ENCODE measurements at regions not wholly inside any gene's neighbourhood (a gene's known extent, or its start where the extent isn't known, plus 50 kb on each side); places are given as distances from the start of the nearest gene placed in this dataset.

DNA sequence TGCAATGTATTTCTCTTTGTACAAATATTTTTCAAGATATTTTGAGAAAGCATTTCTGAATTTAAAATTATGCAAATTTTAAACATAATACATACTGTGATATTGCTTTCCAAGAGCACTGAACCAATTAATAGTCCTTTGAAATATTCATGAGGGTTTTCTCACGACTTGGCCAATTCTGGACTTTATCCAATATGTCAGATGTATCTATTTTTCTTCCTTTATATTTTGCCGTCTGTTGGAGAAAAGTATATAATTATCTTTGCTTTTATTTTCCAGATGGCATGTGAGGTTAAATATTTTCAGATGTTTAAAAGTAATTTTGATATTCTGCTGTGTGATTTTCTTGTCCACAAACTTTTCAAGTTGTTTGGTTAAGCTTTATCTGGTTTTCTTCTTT is 378.9 kb downstream of the SLCO4C1 start:
- Mint-ChIP-seq H3K36me3 (ENCODE audit: low read depth) (no peaks in the 10 kb centered on the region), H3K9me3 (ENCODE audit: low read depth) (peaks cover 3% of the 10 kb centered on the region), H3K4me3 (no peak overlapping the region), H3K4me1 (no peaks in the 10 kb centered on the region), H3K27ac (no peak overlapping the region), H3K27me3 (no peaks in the 10 kb centered on the region)
- POLR2A ChIA-PET, result no interaction called here
- CTCF ChIA-PET, result no interaction called here
- ATAC-seq (no peak), DNase-seq (no peak)
- intact Hi-C loops (cut with DNase I, micrococcal nuclease), result no loop called here

- Mint-ChIP-seq H3K4me1 (no peaks in the 10 kb centered on the region), H3K36me3 (ENCODE audit: low read depth) (no peaks in the 10 kb centered on the region), H3K9me3 (ENCODE audit: low read depth) (peaks cover 3% of the 10 kb centered on the region), H3K27ac (no peak overlapping the region), H3K27me3 (no peaks in the 10 kb centered on the region), H3K4me3 (no peak overlapping the region)
- intact Hi-C loops (cut with DNase I, micrococcal nuclease), result no loop called here
- ATAC-seq (no peak), DNase-seq (no peak)
- ChIA-PET POLR2A (no interaction called here), CTCF (no interaction called here)
Observed at GRCh38 chr5:101915554-101915953, 380.5 kb downstream of the SLCO4C1 start.

DNA sequence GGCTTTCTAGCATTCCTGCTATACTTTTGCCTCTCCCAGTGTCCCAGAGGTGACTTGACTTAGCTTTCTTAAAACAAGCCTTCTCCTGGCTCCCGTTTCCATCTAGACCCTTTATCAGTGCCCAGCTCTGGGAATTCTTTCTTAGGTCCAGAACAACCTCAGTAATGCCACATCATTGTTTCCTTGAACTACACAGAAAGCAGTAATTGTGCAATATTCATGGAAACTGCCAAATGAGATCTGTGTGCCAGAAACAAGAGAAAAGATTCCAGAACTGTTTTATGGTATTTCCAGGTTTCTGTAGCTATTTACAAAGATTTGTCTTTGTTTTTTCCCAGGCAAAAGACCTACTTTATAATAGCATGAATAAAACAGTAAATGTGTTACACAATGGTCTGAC is 391.3 kb downstream of the SLCO4C1 start:
- Mint-ChIP-seq H3K4me3 (no peak overlapping the region), H3K27me3 (no peaks in the 10 kb centered on the region), H3K36me3 (ENCODE audit: low read depth) (no peaks in the 10 kb centered on the region), H3K4me1 (no peaks in the 10 kb centered on the region), H3K27ac (no peak overlapping the region), H3K9me3 (ENCODE audit: low read depth) (no peaks in the 10 kb centered on the region)
- no peak for DNase-seq
- ATAC-seq, result no peak
- intact Hi-C loops (cut with DNase I, micrococcal nuclease), result no loop called here
- POLR2A ChIA-PET, result no interaction called here
- CTCF ChIA-PET, result no interaction called here

GRCh38 chr5:101897914-101898313 is 398.2 kb downstream of the SLCO4C1 start:
- no peak overlapping the region for H3K4me3 Mint-ChIP-seq
- ATAC-seq (no peak), DNase-seq (no peak)
- POLR2A ChIA-PET, result no interaction called here
- no peak overlapping the region for H3K27ac Mint-ChIP-seq
- H3K36me3 Mint-ChIP-seq (ENCODE audit: low read depth), result no peaks in the 10 kb centered on the region
- CTCF ChIA-PET, result interaction anchor here (0.6 kb wide), 1 partner anchor 1124 kb away, joined by 3 read pairs; no protein-coding TSS in a partner anchor
- H3K27me3 Mint-ChIP-seq, result no peaks in the 10 kb centered on the region
- no peaks in the 10 kb centered on the region for H3K4me1 Mint-ChIP-seq
- no peaks in the 10 kb centered on the region for H3K9me3 Mint-ChIP-seq (ENCODE audit: low read depth)
- intact Hi-C loops (cut with DNase I, micrococcal nuclease), result no loop called here

DNA sequence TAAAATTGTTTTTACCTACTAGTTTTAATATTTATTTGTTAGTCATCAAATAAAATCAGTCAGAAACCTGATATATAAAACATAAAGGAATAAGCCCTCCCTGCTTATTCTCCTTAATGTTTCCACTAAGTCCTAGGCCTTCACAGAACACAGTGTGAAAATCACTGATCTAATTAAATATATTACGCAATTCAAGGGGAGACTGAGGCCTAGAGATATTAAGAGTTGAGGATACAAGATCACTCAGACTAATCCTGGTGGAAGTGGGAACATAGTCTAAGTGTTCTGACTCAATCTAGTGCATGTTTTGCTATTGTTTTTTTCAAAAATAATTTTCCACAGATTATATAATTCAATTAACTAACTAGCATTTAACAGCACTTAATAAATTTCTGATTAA is 401.1 kb downstream of the SLCO4C1 start:
- no peaks in the 10 kb centered on the region for H3K36me3 Mint-ChIP-seq (ENCODE audit: low read depth)
- no peak overlapping the region for H3K4me3 Mint-ChIP-seq

GRCh38 chr5:101878190-101878589 is 417.9 kb downstream of the SLCO4C1 start:
- no peak overlapping the region for H3K4me3 Mint-ChIP-seq
- no peaks in the 10 kb centered on the region for H3K27me3 Mint-ChIP-seq
- no peaks in the 10 kb centered on the region for H3K9me3 Mint-ChIP-seq (ENCODE audit: low read depth)
- CTCF ChIA-PET, result no interaction called here
- no peak for DNase-seq
- POLR2A ChIA-PET, result no interaction called here
- no peaks in the 10 kb centered on the region for H3K36me3 Mint-ChIP-seq (ENCODE audit: low read depth)
- H3K4me1 Mint-ChIP-seq, result no peaks in the 10 kb centered on the region
- ATAC-seq, result no peak
- no peak overlapping the region for H3K27ac Mint-ChIP-seq
- intact Hi-C loops (cut with DNase I, micrococcal nuclease), result no loop called here

More for the DNA sequence above, 401.1 kb downstream of the SLCO4C1 start:
- ATAC-seq (no peak), DNase-seq (no peak)
- no peak overlapping the region for H3K27ac Mint-ChIP-seq
- POLR2A ChIA-PET, result no interaction called here
- H3K4me1 Mint-ChIP-seq, result no peaks in the 10 kb centered on the region
- intact Hi-C loops (cut with DNase I, micrococcal nuclease), result no loop called here
- CTCF ChIA-PET, result interaction anchor here (0.6 kb wide), 1 partner anchor 118 kb away, joined by 3 read pairs; no protein-coding TSS in a partner anchor
- peaks cover 4% of the 10 kb centered on the region for H3K9me3 Mint-ChIP-seq (ENCODE audit: low read depth)
- H3K27me3 Mint-ChIP-seq, result no peaks in the 10 kb centered on the region

- Mint-ChIP-seq H3K9me3 (ENCODE audit: low read depth) (no peaks in the 10 kb centered on the region), H3K27ac (no peak overlapping the region), H3K4me3 (no peak overlapping the region), H3K4me1 (no peaks in the 10 kb centered on the region), H3K36me3 (ENCODE audit: low read depth) (no peaks in the 10 kb centered on the region), H3K27me3 (no peaks in the 10 kb centered on the region)
- intact Hi-C loops (cut with DNase I, micrococcal nuclease), result no loop called here
- CTCF ChIA-PET, result no interaction called here
- ATAC-seq (no peak), DNase-seq (no peak)
- POLR2A ChIA-PET, result no interaction called here
Observed at GRCh38 chr5:101877451-101877850, 418.6 kb downstream of the SLCO4C1 start.

DNA sequence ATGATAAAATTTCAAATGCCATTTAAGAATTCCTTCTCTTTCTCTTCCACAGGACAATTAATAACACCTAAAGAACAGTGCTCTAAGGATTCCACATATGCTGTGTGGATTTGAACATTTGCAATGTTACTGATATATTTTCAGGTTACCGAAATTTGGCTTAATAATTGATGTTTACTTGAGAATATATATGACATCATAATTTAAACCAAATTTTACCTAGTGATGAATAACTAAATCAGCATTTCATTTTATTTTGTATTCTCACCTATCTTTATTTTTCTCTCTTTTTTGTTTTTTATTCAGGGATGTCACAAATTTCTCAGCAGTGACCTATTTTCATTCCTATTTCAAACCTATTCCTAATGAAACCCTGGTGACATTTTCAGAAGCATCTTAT is 429.6 kb downstream of the SLCO4C1 start:
- ChIA-PET CTCF (no interaction called here), POLR2A (no interaction called here)
- Mint-ChIP-seq H3K9me3 (ENCODE audit: low read depth) (peaks cover 2% of the 10 kb centered on the region), H3K27ac (no peak overlapping the region), H3K4me1 (no peaks in the 10 kb centered on the region), H3K27me3 (no peaks in the 10 kb centered on the region), H3K4me3 (no peak overlapping the region), H3K36me3 (ENCODE audit: low read depth) (no peaks in the 10 kb centered on the region)
- intact Hi-C loops (cut with DNase I, micrococcal nuclease), result no loop called here
- no peak for DNase-seq
- ATAC-seq, result no peak

GRCh38 chr5:101860563-101860962 is 435.5 kb downstream of the SLCO4C1 start:
- peaks cover 2% of the 10 kb centered on the region for H3K9me3 Mint-ChIP-seq (ENCODE audit: low read depth)
- DNase-seq (no peak), ATAC-seq (no peak)
- no peaks in the 10 kb centered on the region for H3K27me3 Mint-ChIP-seq
- H3K36me3 Mint-ChIP-seq (ENCODE audit: low read depth), result no peaks in the 10 kb centered on the region
- intact Hi-C loops (cut with DNase I, micrococcal nuclease), result no loop called here
- no peaks in the 10 kb centered on the region for H3K4me1 Mint-ChIP-seq
- POLR2A ChIA-PET, result no interaction called here
- H3K27ac Mint-ChIP-seq, result no peak overlapping the region
- CTCF ChIA-PET, result no interaction called here
- H3K4me3 Mint-ChIP-seq, result no peak overlapping the region

GRCh38 chr5:101860145-101860544 is 435.9 kb downstream of the SLCO4C1 start:
- ATAC-seq (no peak), DNase-seq (no peak)
- Mint-ChIP-seq H3K9me3 (ENCODE audit: low read depth) (peaks cover 2% of the 10 kb centered on the region), H3K4me3 (no peak overlapping the region), H3K4me1 (no peaks in the 10 kb centered on the region), H3K27ac (no peak overlapping the region), H3K27me3 (no peaks in the 10 kb centered on the region), H3K36me3 (ENCODE audit: low read depth) (no peaks in the 10 kb centered on the region)
- POLR2A ChIA-PET, result no interaction called here
- intact Hi-C loops (cut with DNase I, micrococcal nuclease), result no loop called here
- CTCF ChIA-PET, result no interaction called here

GRCh38 chr5:101846496-101846895 is 449.6 kb downstream of the SLCO4C1 start:
- Mint-ChIP-seq H3K27ac (no peak overlapping the region), H3K36me3 (ENCODE audit: low read depth) (no peaks in the 10 kb centered on the region), H3K4me3 (no peak overlapping the region), H3K27me3 (no peaks in the 10 kb centered on the region), H3K9me3 (ENCODE audit: low read depth) (peaks cover 3% of the 10 kb centered on the region), H3K4me1 (no peaks in the 10 kb centered on the region)
- no peak for DNase-seq
- ATAC-seq, result no peak
- intact Hi-C loops (cut with DNase I, micrococcal nuclease), result no loop called here
- CTCF ChIA-PET, result no interaction called here
- POLR2A ChIA-PET, result no interaction called here

DNA sequence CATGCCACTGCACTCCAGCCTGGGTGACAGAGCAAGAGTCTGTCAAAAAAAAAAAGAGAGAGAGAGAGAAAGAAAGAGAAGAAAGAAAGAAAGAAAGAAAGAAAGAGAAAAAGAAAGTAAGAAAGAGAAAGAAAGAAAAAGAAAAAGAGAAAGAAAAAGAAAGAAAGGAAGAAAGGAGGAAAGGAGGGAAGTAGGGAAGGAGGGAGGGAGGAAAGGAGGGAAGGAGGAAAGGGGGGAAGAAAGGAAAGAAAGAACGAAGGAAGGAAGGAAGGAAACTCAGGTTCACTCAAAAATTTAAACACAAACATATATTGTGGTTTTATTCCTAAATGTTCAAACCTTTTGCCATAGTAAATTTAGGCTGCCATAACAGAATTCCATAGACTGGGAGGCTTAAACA is 453.0 kb downstream of the SLCO4C1 start:
- Mint-ChIP-seq H3K4me1 (no peaks in the 10 kb centered on the region), H3K9me3 (ENCODE audit: low read depth) (peaks cover 3% of the 10 kb centered on the region), H3K27ac (no peak overlapping the region), H3K27me3 (no peaks in the 10 kb centered on the region), H3K36me3 (ENCODE audit: low read depth) (no peaks in the 10 kb centered on the region), H3K4me3 (no peak overlapping the region)
- no peak for ATAC-seq
- no peak for DNase-seq
- ChIA-PET POLR2A (no interaction called here), CTCF (no interaction called here)
- intact Hi-C loops (cut with DNase I, micrococcal nuclease), result no loop called here

DNA sequence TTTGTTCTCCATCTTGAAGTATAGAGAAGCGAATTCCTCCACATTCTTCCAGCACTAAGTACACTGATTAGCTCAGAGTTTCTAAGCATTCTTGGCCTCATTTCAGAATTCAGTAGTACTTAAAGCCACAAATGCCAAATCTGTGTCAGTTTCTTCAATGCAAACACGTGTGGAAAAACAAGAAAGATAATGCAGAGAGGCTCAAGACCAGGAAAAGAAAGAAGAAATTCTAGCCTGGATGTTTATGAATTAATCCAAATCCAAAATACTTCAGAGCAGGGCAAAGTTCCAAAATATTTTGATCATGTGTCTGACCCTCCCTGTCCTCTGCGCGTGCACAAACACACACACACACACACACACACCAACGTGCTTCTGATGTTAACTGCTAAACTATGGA is 457.6 kb downstream of the SLCO4C1 start:
- Mint-ChIP-seq H3K27ac (no peak overlapping the region), H3K36me3 (ENCODE audit: low read depth) (no peaks in the 10 kb centered on the region), H3K4me1 (no peaks in the 10 kb centered on the region), H3K9me3 (ENCODE audit: low read depth) (peaks cover 1% of the 10 kb centered on the region), H3K27me3 (no peaks in the 10 kb centered on the region), H3K4me3 (no peak overlapping the region)
- ChIA-PET POLR2A (no interaction called here), CTCF (no interaction called here)
- ATAC-seq, result no peak
- intact Hi-C loops (cut with DNase I, micrococcal nuclease), result no loop called here
- no peak for DNase-seq

All from activated CD4-positive, alpha-beta T cell treated with anti-CD3 and anti-CD28 coated beads for 36 hours (primary cell).